ENCODE measurements at regions not wholly inside any gene's neighbourhood (a gene's known extent, or its start where the extent isn't known, plus 50 kb on each side); places are given as distances from the start of the nearest gene placed in this dataset.

GRCh38 chr7:45417735-45418134 lies 156.4 kb upstream of the ADCY1 start:
- Mint-ChIP-seq H3K4me3 (no peak overlapping the region), H3K4me1 (no peaks in the 10 kb centered on the region), H3K27ac (no peak overlapping the region), H3K36me3 (no peaks in the 10 kb centered on the region), H3K27me3 (ENCODE audit: insufficient read depth, low read depth) (peaks cover 2% of the 10 kb centered on the region), H3K9me3 (no peaks in the 10 kb centered on the region)
- Histone ChIP-seq H2AFZ (replicated peaks) (no peak overlapping the region), H3K9me3 (ENCODE audit: low read depth) (no peaks in the 10 kb centered on the region), H3K4me3 (no peak overlapping the region), H3K79me2 (ENCODE audit: low read depth) (no peaks in the 10 kb centered on the region), H3K4me2 (no peak overlapping the region), H3K4me1 (no peaks in the 10 kb centered on the region), H3K9ac (no peak overlapping the region), H4K20me1 (ENCODE audit: low read depth) (no peaks in the 10 kb centered on the region), H3K27me3 (no peaks in the 10 kb centered on the region), H3K36me3 (no peaks in the 10 kb centered on the region), H3F3A (ENCODE audit: low read depth) (no peaks in the 10 kb centered on the region), H3K27ac (no peak overlapping the region)
- TF ChIP-seq EZH2phosphoT487 (IDR thresholded peaks at IDR 0.05) = no peak
- no peak for TF ChIP-seq EZH2 (IDR thresholded peaks at IDR 0.05)
- TF ChIP-seq CTCF (IDR thresholded peaks at IDR 0.05) = no peak
- no peak for DNase-seq (ENCODE audit: low spot score)

- Mint-ChIP-seq H3K27me3 (ENCODE audit: insufficient read depth, low read depth) (no peaks in the 10 kb centered on the region), H3K4me3 (no peak overlapping the region), H3K9me3 (no peaks in the 10 kb centered on the region), H3K4me1 (no peaks in the 10 kb centered on the region), H3K36me3 (no peaks in the 10 kb centered on the region), H3K27ac (no peak overlapping the region)
- Histone ChIP-seq H4K20me1 (ENCODE audit: low read depth) (no peaks in the 10 kb centered on the region), H3K27ac (no peak overlapping the region), H2AFZ (replicated peaks) (no peak overlapping the region), H3K4me1 (no peaks in the 10 kb centered on the region), H3K9me3 (ENCODE audit: low read depth) (no peaks in the 10 kb centered on the region), H3K4me2 (no peak overlapping the region), H3F3A (ENCODE audit: low read depth) (no peaks in the 10 kb centered on the region), H3K9ac (no peak overlapping the region), H3K4me3 (no peak overlapping the region), H3K79me2 (ENCODE audit: low read depth) (no peaks in the 10 kb centered on the region), H3K36me3 (no peaks in the 10 kb centered on the region), H3K27me3 (no peaks in the 10 kb centered on the region)
- no peak for DNase-seq (ENCODE audit: low spot score)
- TF ChIP-seq EZH2 (IDR thresholded peaks at IDR 0.05) (no peak), CTCF (IDR thresholded peaks at IDR 0.05) (no peak), EZH2phosphoT487 (IDR thresholded peaks at IDR 0.05) (no peak)
Measured at GRCh38 chr7:45420843-45421495, 153.2 kb upstream of the ADCY1 start.

- TF ChIP-seq EZH2phosphoT487 (IDR thresholded peaks at IDR 0.05) = no peak
- TF ChIP-seq EZH2 (IDR thresholded peaks at IDR 0.05) = no peak
- no peak for TF ChIP-seq CTCF (IDR thresholded peaks at IDR 0.05)
Measured at GRCh38 chr7:45421806-45422205, 152.4 kb upstream of the ADCY1 start.

More at GRCh38 chr7:45421806-45422205, 152.4 kb upstream of the ADCY1 start:
- Mint-ChIP-seq H3K4me3 (no peak overlapping the region), H3K9me3 (no peaks in the 10 kb centered on the region), H3K36me3 (no peaks in the 10 kb centered on the region), H3K4me1 (no peaks in the 10 kb centered on the region), H3K27me3 (ENCODE audit: insufficient read depth, low read depth) (no peaks in the 10 kb centered on the region), H3K27ac (no peak overlapping the region)
- H2AFZ ChIP-seq (replicated peaks) = no peak overlapping the region
- no peak overlapping the region for H3K27ac ChIP-seq
- H3K9ac ChIP-seq = no peak overlapping the region
- no peaks in the 10 kb centered on the region for H3K79me2 ChIP-seq (ENCODE audit: low read depth)
- no peaks in the 10 kb centered on the region for H3K9me3 ChIP-seq (ENCODE audit: low read depth)
- H3K4me1 ChIP-seq = no peaks in the 10 kb centered on the region
- no peak overlapping the region for H3K4me3 ChIP-seq
- H3K27me3 ChIP-seq = no peaks in the 10 kb centered on the region
- no peaks in the 10 kb centered on the region for H4K20me1 ChIP-seq (ENCODE audit: low read depth)
- no peak for DNase-seq (ENCODE audit: low spot score)
- H3K4me2 ChIP-seq = no peak overlapping the region
- no peaks in the 10 kb centered on the region for H3F3A ChIP-seq (ENCODE audit: low read depth)
- no peaks in the 10 kb centered on the region for H3K36me3 ChIP-seq

Measured in neural progenitor cell (in vitro differentiated cells).